DOHH2 (cell line): ENCODE measurements at regions not wholly inside any gene's neighbourhood (a gene's known extent, or its start where the extent isn't known, plus 50 kb on each side); places are given as distances from the start of the nearest gene placed in this dataset.
"Not testable (repeated sequence)": the region's sequence is repeated elsewhere in the genome, so short reads cannot be mapped to it uniquely, and the experiment has no call there.

ENCODE experiments used
- H3F3A ChIP-seq: fragments of 200-600 bp; sonication (generic), shearing (Covaris generic); 2 replicates; pipeline ENCODE4 v1.6.0; 2016; ENCODE audit warnings: antibody characterized with exemption, mild to moderate bottlenecking; ENCODE audit not compliant: control insufficient read depth, insufficient read depth
- H3K27ac ChIP-seq: fragments of 200-600 bp; sonication (generic); 2 replicates; pipeline ENCODE4 v1.5.1; 2014; ENCODE audit warnings: low read depth, mild to moderate bottlenecking, low read length, moderate library complexity
- H3K27me3 ChIP-seq: fragments of 200-600 bp; sonication (generic); 2 replicates; pipeline ENCODE4 v1.6.1; 2014; ENCODE audit warnings: mild to moderate bottlenecking, low read length, mixed read lengths; ENCODE audit not compliant: control insufficient read depth
- H3K36me3 ChIP-seq: fragments of 200-600 bp; sonication (generic); 2 replicates; pipeline ENCODE4 v1.6.1; 2014; ENCODE audit warnings: mild to moderate bottlenecking, low read length, moderate library complexity, mixed read lengths; ENCODE audit not compliant: control insufficient read depth
- H3K4me1 ChIP-seq: fragments of 200-600 bp; sonication (generic); 2 replicates; pipeline ENCODE4 v1.6.1; 2014; ENCODE audit warnings: mild to moderate bottlenecking, low read length, mixed read lengths; ENCODE audit not compliant: control insufficient read depth
- H3K4me2 ChIP-seq: fragments of 200-600 bp; sonication (generic); 2 replicates; pipeline ENCODE4 v1.6.0; 2014; ENCODE audit warnings: mild to moderate bottlenecking, low read length, moderate library complexity
- H3K4me3 ChIP-seq: fragments of 200-600 bp; sonication (generic); 2 replicates; pipeline ENCODE4 v1.5.1; 2014; ENCODE audit warnings: mild to moderate bottlenecking, low read length, mixed read lengths
- H3K79me2 ChIP-seq: fragments of 200-600 bp; sonication (generic); 2 replicates; pipeline ENCODE4 v1.6.1; 2014; ENCODE audit warnings: mild to moderate bottlenecking, low read length, mixed read lengths; ENCODE audit not compliant: control insufficient read depth
- H3K9me2 ChIP-seq: fragments of 200-600 bp; sonication (generic); replicated peaks from 2 replicates; pipeline ENCODE4 v1.6.1; 2014; ENCODE audit warnings: mild to moderate bottlenecking, low read length, mixed read lengths; ENCODE audit not compliant: control insufficient read depth
- H3K9me3 ChIP-seq: fragments of 200-600 bp; sonication (generic); 2 replicates; pipeline ENCODE4 v1.6.1; 2014; ENCODE audit warnings: antibody characterized with exemption, low read length, mixed read lengths; ENCODE audit not compliant: control insufficient read depth, insufficient read depth
- H4K20me1 ChIP-seq: fragments of 200-600 bp; sonication (generic); 2 replicates; pipeline ENCODE4 v1.6.0; 2014; ENCODE audit warnings: low read depth, mild to moderate bottlenecking, antibody characterized with exemption, low read length, moderate library complexity; ENCODE audit not compliant: control insufficient read depth, insufficient read depth
- EZH2phosphoT487 ChIP-seq: fragments of 200-600 bp; sonication (generic); IDR thresholded peaks from 2 replicates; pipeline ENCODE4 v1.6.1; 2017; ENCODE audit warnings: borderline replicate concordance, mild to moderate bottlenecking, antibody characterized with exemption, low read length, moderate library complexity, mixed read lengths
- TF ChIP-seq, protein P1 (sequence below): fragments of 200-600 bp; sonication (generic); IDR thresholded peaks from one replicate; pipeline ENCODE4 v1.5.1; 2014; ENCODE audit warnings: antibody characterized with exemption, mild to moderate bottlenecking, low read depth, low read length; ENCODE audit not compliant: poor library complexity, severe bottlenecking

DNA sequence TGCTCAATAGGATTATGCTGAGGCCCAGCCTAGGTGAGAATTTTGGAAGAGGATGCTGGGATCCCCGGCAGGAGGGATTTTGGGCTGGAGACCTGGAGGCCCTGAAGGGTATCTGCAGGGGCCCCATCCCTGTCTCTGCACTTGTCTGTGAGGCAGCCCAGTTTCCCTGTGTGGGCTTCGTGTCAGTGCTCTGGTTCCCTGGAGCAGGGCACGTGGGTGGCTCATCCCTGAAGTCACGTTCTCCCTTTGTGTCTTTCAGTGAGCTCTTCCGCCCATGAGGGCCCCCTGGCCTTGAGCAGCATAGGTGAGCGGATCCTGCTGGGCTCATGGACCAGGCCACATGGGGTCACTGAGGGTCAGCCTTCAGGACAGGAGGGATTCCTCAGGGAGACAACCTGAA, 217.9 kb downstream of the SNRPN start:
- Histone ChIP-seq H3F3A (no peaks in the 10 kb centered on the region), H3K36me3 (no peaks in the 10 kb centered on the region), H3K27ac (no peak overlapping the region), H3K4me3 (no peak overlapping the region), H3K4me2 (no peak overlapping the region), H3K27me3 (no peaks in the 10 kb centered on the region), H4K20me1 (no peaks in the 10 kb centered on the region), H3K4me1 (no peaks in the 10 kb centered on the region), H3K79me2 (no peaks in the 10 kb centered on the region), H3K9me2 (no peaks in the 10 kb centered on the region), H3K9me3 (peaks cover 46% of the 10 kb centered on the region; the same call in 1 of the 2 replicates)
- TF ChIP-seq, protein P1, sequence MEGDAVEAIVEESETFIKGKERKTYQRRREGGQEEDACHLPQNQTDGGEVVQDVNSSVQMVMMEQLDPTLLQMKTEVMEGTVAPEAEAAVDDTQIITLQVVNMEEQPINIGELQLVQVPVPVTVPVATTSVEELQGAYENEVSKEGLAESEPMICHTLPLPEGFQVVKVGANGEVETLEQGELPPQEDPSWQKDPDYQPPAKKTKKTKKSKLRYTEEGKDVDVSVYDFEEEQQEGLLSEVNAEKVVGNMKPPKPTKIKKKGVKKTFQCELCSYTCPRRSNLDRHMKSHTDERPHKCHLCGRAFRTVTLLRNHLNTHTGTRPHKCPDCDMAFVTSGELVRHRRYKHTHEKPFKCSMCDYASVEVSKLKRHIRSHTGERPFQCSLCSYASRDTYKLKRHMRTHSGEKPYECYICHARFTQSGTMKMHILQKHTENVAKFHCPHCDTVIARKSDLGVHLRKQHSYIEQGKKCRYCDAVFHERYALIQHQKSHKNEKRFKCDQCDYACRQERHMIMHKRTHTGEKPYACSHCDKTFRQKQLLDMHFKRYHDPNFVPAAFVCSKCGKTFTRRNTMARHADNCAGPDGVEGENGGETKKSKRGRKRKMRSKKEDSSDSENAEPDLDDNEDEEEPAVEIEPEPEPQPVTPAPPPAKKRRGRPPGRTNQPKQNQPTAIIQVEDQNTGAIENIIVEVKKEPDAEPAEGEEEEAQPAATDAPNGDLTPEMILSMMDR, result no peak

DNA sequence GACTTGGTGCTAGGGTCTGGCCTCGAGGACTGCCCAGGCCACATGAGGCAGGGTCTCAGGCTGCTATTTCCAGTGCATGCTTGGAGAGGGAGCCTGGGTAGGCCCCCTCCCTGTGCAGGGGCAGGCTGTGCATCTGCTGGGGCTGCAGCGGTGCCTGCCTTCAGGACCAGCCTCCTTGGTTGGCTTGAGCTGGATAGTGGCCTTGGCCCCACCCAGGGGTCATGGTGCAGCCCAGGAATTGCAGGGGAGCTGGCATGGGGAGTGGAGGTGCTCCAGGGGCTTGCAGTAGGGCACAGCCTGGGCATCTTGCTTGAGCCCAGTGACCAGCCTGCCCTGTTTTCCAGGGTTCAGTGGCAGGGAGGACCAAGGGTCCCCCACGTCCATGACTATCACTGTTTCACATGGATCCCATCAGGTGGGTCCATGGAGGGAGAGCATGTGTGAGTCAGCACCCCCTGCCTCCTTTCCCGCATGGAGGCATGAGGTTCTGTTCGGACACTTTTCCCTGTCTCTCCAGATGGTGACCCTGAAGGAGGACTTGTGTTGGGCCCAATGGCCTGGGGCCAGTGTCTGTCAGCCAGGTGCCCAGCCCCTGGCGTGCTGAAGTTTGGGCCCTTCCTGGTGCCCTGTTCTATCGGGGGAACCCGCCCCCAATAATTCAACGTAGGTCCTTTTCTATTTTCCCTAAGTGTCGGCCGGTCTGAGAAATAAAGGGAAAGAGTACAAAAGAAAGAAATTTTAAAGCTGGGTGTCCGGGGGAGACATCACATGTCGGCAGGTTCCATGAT, 218.6 kb downstream of the SNRPN start:
- H3K4me3 ChIP-seq, result no peak overlapping the region
- no peaks in the 10 kb centered on the region for H3K36me3 ChIP-seq
- H3K4me1 ChIP-seq, result no peaks in the 10 kb centered on the region

DNA sequence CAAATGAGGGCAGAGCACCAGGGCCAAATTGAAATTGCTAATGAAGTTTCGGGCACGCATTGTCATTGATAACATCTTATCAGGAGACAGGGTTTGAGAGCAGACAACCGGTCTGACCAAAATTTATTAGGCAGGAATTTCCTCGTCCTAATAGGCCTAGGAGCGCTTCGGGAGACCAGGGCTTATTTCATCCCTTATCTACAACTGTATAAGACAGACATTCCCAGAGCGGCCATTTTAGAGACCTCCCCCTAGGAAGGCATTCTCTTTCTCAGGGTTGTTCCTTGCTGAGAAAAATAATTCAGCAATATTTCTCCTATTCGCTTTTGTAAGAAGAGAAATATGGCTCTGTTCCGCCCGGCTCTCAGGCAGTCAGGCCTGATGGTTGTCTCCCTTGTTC, 219.4 kb downstream of the SNRPN start:
- not testable (repeated sequence) for H3K4me3 ChIP-seq, H3K4me1 ChIP-seq, H3K4me2 ChIP-seq, H4K20me1 ChIP-seq, H3K27ac ChIP-seq, H3K9me2 ChIP-seq, H3K27me3 ChIP-seq, H3K79me2 ChIP-seq, H3K36me3 ChIP-seq, H3F3A ChIP-seq
- H3K9me3 ChIP-seq, result peaks cover 53% of the 10 kb centered on the region; the same call in 1 of the 2 replicates

More for the DNA sequence above, 218.6 kb downstream of the SNRPN start:
- Histone ChIP-seq H3K79me2 (no peaks in the 10 kb centered on the region), H3F3A (no peaks in the 10 kb centered on the region), H3K27me3 (no peaks in the 10 kb centered on the region), H3K4me2 (no peak overlapping the region), H3K27ac (no peak overlapping the region), H3K9me2 (no peaks in the 10 kb centered on the region), H4K20me1 (no peaks in the 10 kb centered on the region), H3K9me3 (peaks cover 51% of the 10 kb centered on the region; the same call in 1 of the 2 replicates)
- TF ChIP-seq, protein P1, result no peak
- TF ChIP-seq EZH2phosphoT487, result no peak

DNA sequence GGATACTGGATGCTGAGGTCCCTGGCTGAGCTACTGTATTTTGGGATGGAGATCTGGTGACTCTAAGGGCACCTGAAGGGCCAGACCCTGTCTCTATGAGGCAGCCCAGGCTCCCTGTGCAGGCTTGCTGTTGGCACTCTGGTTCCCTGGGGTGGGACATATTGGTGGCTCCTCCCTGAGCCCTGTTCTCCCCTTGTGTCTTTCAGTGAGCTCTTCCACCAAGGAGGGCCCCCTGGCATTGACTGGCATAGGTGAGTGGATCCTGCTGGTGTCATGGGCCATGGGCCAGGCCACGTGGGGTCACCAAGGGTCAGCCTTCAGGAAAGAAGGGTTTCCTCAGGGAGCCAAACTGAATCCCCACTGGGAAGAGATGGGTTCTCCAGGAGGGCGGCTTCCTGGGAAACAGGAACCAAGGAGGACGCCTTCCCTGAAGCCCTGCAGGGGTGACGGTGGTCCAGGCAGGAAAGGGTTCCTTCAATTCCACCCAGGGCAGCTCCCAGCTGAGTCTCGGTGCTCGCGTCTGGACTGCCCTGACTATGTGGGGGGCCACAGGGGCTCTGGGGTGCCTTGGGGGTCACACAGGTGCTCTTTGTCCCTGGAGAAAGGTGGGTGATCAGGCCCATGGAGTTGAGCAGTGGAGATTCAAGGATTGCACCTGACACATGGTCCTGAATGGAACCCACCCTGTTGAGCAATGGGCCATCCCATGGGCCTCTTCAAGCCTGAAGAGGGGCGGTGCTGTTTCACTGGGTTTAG, 220.4 kb downstream of the SNRPN start:
- Histone ChIP-seq H3K27ac (no peak overlapping the region), H3K79me2 (no peaks in the 10 kb centered on the region), H3K4me3 (no peak overlapping the region), H3F3A (no peaks in the 10 kb centered on the region), H3K9me2 (no peaks in the 10 kb centered on the region), H4K20me1 (no peaks in the 10 kb centered on the region), H3K9me3 (peaks cover 55% of the 10 kb centered on the region; the same call in 1 of the 2 replicates), H3K27me3 (no peaks in the 10 kb centered on the region), H3K4me2 (no peak overlapping the region), H3K36me3 (no peaks in the 10 kb centered on the region), H3K4me1 (no peaks in the 10 kb centered on the region)
- TF ChIP-seq EZH2phosphoT487, result no peak
- TF ChIP-seq, protein P1, result no peak
